GM12878 (cell line): ENCODE measurements at regions not wholly inside any gene's neighbourhood (a gene's known extent, or its start where the extent isn't known, plus 50 kb on each side); places are given as distances from the start of the nearest gene placed in this dataset.

Experiments
- ATAC-seq: fragments of 200-7000 bp; cut with Tn5 transposase; 3 replicates; pipeline ENCODE4 v1.9.1; 2020; ENCODE audit warnings: mild to moderate bottlenecking, moderate library complexity
- BruUV-seq: library from RNA; stranded (reverse); fragments of 400-500 nt; replicated peaks from 2 replicates; lab custom pipeline; 2021; lab: Mats Ljungman, UMichigan
- CTCF ChIA-PET: fragments of 300-600 bp; sonication (Branson Sonifier 250); formaldehyde crosslinking; extraction: SDS; loops from one replicate; lab custom pipeline; 2021; ENCODE audit warnings: inconsistent platforms; lab: Yijun Ruan, JAX
- POLR2A ChIA-PET: fragments of 350-600 bp; formaldehyde crosslinking; extraction: SDS; loops from one replicate; lab custom pipeline; 2021; ENCODE audit warnings: inconsistent platforms; lab: Charles Lee
- RAD21 ChIA-PET: fragments of 300-600 bp; sonication (Branson Sonifier 250); formaldehyde crosslinking; loops from one replicate; lab custom pipeline; 2023; ENCODE audit warnings: antibody characterized with exemption; ENCODE audit not compliant: unreplicated experiment; lab: Charles Lee
- SMC1A ChIA-PET: fragments of 300-600 bp; sonication (Branson Sonifier 250); formaldehyde crosslinking; loops from one replicate; lab custom pipeline; 2023; ENCODE audit not compliant: unreplicated experiment, uncharacterized antibody; lab: Charles Lee
- DNase-seq: peaks from one replicate; pipeline ENCODE4 v3.0.0-alpha.2; 2011; ENCODE audit warnings: low read depth, low spot score
- FAIRE-seq: peaks from 3 replicates; lab custom pipeline; 2011; peaks lifted over from hg19 to GRCh38; lab: Jason Lieb, UNC
- H2AFZ ChIP-seq: 2 replicates; pipeline ENCODE4 v1.6.0; 2011; ENCODE audit warnings: low read depth, low read length, control low read depth; ENCODE audit not compliant: control insufficient read depth
- H3K27ac ChIP-seq: 2 replicates; pipeline ENCODE4 v1.5.1; 2011; ENCODE audit warnings: control low read depth; ENCODE audit not compliant: control insufficient read depth, insufficient read depth
- H3K27me3 ChIP-seq, 2 experiments: replicated peaks in 1 of 2; 2 replicates each; pipeline versions ENCODE4 v1.6.0 to v1.6.1; 2011; ENCODE audit warnings: low read length in 1 of 2; ENCODE audit not compliant: control insufficient read depth in 2 of 2, insufficient read depth in 2 of 2
- H3K36me3 ChIP-seq, 2 experiments: 2 replicates each; pipeline ENCODE4 v1.5.1; 2011; ENCODE audit warnings: low read length in 1 of 2; ENCODE audit not compliant: control insufficient read depth in 2 of 2, insufficient read depth in 2 of 2
- H3K4me1 ChIP-seq: 2 replicates; pipeline ENCODE4 v1.6.1; 2011; ENCODE audit warnings: mild to moderate bottlenecking, low read length, moderate library complexity, mixed read lengths; ENCODE audit not compliant: control insufficient read depth, insufficient read depth
- H3K4me2 ChIP-seq: 2 replicates; pipeline ENCODE4 v1.6.0; 2011; ENCODE audit warnings: control low read depth; ENCODE audit not compliant: control insufficient read depth, insufficient read depth
- H3K4me3 ChIP-seq: fragments of 200-600 bp; sonication (generic); 2 replicates; pipeline ENCODE4 v1.5.1; 2016
- H3K79me2 ChIP-seq: 2 replicates; pipeline ENCODE4 v1.6.0; 2011; ENCODE audit warnings: low read length; ENCODE audit not compliant: control insufficient read depth, insufficient read depth
- H3K9ac ChIP-seq: 2 replicates; pipeline ENCODE4 v1.8.0; 2011; ENCODE audit warnings: low read length, control low read depth, mixed read lengths; ENCODE audit not compliant: control insufficient read depth, insufficient read depth
- H3K9me3 ChIP-seq: replicated peaks from 3 replicates; pipeline ENCODE4 v1.5.1; 2011; ENCODE audit warnings: mild to moderate bottlenecking, low read length; ENCODE audit not compliant: control insufficient read depth, insufficient read depth
- H4K20me1 ChIP-seq: 2 replicates; pipeline ENCODE4 v1.6.0; 2011; ENCODE audit not compliant: control insufficient read depth, insufficient read depth
- CBFB ChIP-seq: IDR thresholded peaks from 2 replicates; pipeline ENCODE4 v1.6.1; 2016; ENCODE audit warnings: antibody characterized with exemption, low read depth
- FOXM1 ChIP-seq: IDR thresholded peaks from 2 replicates; pipeline ENCODE4 v1.6.1; 2012; ENCODE audit warnings: low read depth, mild to moderate bottlenecking, inconsistent platforms, low read length, moderate library complexity
- NBN ChIP-seq: fragments of 450-650 bp; IDR thresholded peaks from 2 replicates; pipeline ENCODE4 v1.6.1; 2016
- SUZ12 ChIP-seq: fragments of 200-600 bp; sonication (generic); IDR thresholded peaks from one replicate; pipeline ENCODE4 v1.6.1; 2018; ENCODE audit warnings: antibody characterized with exemption, mild to moderate bottlenecking; ENCODE audit not compliant: unreplicated experiment
- YBX1 ChIP-seq: fragments of 450-650 bp; IDR thresholded peaks from 2 replicates; pipeline ENCODE4 v1.6.1; 2016; ENCODE audit warnings: antibody characterized with exemption
- ZBTB40 ChIP-seq: fragments of 450-650 bp; IDR thresholded peaks from 2 replicates; pipeline ENCODE4 v1.6.1; 2016; ENCODE audit warnings: mild to moderate bottlenecking, moderate library complexity, borderline replicate concordance
- WGBS: methylation state at CpG from one replicate; pipeline ENCODE4 v1.1.6; 2016; ENCODE audit warnings: low lambda C conversion rate; ENCODE audit not compliant: insufficient replicate concordance, insufficient coverage; ENCODE audit errors: missing lambda C conversion rate; 5-methylcytosine and 5-hydroxymethylcytosine counted together
- in situ Hi-C: fragments of 300-500 bp; cut with MboI; formaldehyde crosslinking; loops from 9 replicates; pipeline ENCODE4 v1.14.3; 2018; ENCODE audit warnings: mixed read lengths
- intact Hi-C: fragments of 100-400 bp; cut with micrococcal nuclease; formaldehyde crosslinking; loops from one replicate; pipeline ENCODE4 v1.14.2; 2022; ENCODE audit not compliant: unreplicated experiment

GRCh38 chr16:22754577-22754976 lies 59.4 kb upstream of the HS3ST2 start:
- Histone ChIP-seq H3K9me3 (no peaks in the 10 kb centered on the region), H3K9ac (no peak overlapping the region), H3K4me1 (no peaks in the 10 kb centered on the region), H3K4me3 (no peak overlapping the region), H3K27ac (no peak overlapping the region), H3K4me2 (no peak overlapping the region), H3K27me3 (no peaks in the 10 kb centered on the region), H3K36me3 (no peaks in the 10 kb centered on the region), H4K20me1 (no peaks in the 10 kb centered on the region), H3K79me2 (no peaks in the 10 kb centered on the region), H2AFZ (no peak overlapping the region)
- 48% methylated on average over 4 of the region's 4 CpGs for WGBS
- FAIRE-seq, result no peak
- POLR2A ChIA-PET, result no interaction called here
- RAD21 ChIA-PET, result no interaction called here
- SMC1A ChIA-PET, result no interaction called here
- intact Hi-C loops (no loop called here), in situ Hi-C loops (no loop called here)
- ATAC-seq, result no peak
- TF ChIP-seq CBFB (no peak), ZBTB40 (no peak), FOXM1 (no peak), NBN (no peak), SUZ12 (no peak), YBX1 (no peak)
- no TSS peak for BruUV-seq
- CTCF ChIA-PET, result no interaction called here
- no peak for DNase-seq
